WTC11 (cell line): ENCODE measurements at regions not wholly inside any gene's neighbourhood (a gene's known extent, or its start where the extent isn't known, plus 50 kb on each side); places are given as distances from the start of the nearest gene placed in this dataset.

Experiments
- RORB ChIP-seq: fragments of 250-450 bp; sonication (Bioruptor Pico); IDR thresholded peaks from 2 replicates; pipeline ENCODE4 v1.9.0; 2021; ENCODE audit warnings: mild to moderate bottlenecking
- TEAD4 ChIP-seq: sonication (generic); formaldehyde crosslinking; IDR thresholded peaks from 2 replicates; pipeline ENCODE4 v1.8.0; 2022; ENCODE audit warnings: mild to moderate bottlenecking, missing genetic modification reagents
- TF ChIP-seq, protein P1 (sequence below): fragments of 200-600 bp; IDR thresholded peaks from 2 replicates; pipeline ENCODE4 v1.8.0; 2022; ENCODE audit warnings: antibody characterized with exemption
- TF ChIP-seq, protein P2 (sequence below): sonication (generic); formaldehyde crosslinking; conservative IDR thresholded peaks from 2 replicates; pipeline ENCODE4 v1.8.1; 2022; ENCODE audit warnings: mild to moderate bottlenecking, missing genetic modification reagents

DNA sequence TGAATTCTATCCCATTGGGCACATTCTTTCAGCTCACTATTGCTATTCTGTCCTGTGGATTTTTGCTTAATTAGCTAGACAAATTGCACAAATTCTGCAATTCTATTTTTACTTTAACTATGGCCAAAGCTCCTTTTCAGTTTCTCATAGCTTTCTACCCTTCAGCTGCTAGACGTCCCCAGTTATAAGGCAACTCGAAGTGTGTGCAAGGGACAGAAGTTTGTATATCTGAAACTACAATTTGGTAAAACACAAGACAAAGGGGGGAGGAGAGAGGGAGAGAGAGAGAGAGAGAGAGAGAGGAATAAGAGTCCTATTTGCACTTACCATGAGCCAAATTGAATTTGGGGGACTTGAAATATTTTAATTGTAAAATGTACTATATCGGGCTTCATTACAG is 91.8 kb downstream of the SETD4 start:
- TF ChIP-seq, protein P1, sequence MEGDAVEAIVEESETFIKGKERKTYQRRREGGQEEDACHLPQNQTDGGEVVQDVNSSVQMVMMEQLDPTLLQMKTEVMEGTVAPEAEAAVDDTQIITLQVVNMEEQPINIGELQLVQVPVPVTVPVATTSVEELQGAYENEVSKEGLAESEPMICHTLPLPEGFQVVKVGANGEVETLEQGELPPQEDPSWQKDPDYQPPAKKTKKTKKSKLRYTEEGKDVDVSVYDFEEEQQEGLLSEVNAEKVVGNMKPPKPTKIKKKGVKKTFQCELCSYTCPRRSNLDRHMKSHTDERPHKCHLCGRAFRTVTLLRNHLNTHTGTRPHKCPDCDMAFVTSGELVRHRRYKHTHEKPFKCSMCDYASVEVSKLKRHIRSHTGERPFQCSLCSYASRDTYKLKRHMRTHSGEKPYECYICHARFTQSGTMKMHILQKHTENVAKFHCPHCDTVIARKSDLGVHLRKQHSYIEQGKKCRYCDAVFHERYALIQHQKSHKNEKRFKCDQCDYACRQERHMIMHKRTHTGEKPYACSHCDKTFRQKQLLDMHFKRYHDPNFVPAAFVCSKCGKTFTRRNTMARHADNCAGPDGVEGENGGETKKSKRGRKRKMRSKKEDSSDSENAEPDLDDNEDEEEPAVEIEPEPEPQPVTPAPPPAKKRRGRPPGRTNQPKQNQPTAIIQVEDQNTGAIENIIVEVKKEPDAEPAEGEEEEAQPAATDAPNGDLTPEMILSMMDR = no peak
- TF ChIP-seq, protein P2, sequence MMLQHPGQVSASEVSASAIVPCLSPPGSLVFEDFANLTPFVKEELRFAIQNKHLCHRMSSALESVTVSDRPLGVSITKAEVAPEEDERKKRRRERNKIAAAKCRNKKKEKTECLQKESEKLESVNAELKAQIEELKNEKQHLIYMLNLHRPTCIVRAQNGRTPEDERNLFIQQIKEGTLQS (CRISPR knock-in tag) = no peak
- no peak for TF ChIP-seq RORB (CRISPR knock-in tag)
- TF ChIP-seq TEAD4 (CRISPR knock-in tag) = no peak
